ENCODE measurements at regions not wholly inside any gene's neighbourhood (a gene's known extent, or its start where the extent isn't known, plus 50 kb on each side); places are given as distances from the start of the nearest gene placed in this dataset.

DNA sequence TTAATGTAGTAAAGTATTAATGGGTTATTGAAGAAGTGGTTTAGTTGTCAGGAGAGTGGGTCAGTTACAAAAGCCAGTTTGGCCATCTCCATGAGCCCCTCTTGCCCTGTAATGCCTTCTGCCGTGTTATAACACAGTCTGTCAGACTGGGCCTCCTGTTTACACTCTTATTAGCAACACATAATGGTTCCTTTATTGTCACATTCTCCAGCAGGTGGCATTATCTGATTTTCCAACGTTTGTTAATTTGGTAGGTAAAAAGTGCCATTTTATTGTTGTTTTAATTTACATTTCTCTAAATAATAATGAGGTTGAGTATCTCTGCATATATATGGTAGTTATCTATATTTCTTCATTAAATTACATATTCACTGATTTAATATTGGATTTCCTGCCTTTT is 560.8 kb downstream of the FGF13 start:
- TF ChIP-seq EP300 (IDR thresholded peaks at IDR 0.05) (no peak), NFE2L2 (conservative IDR thresholded peaks at IDR 0.05; ENCODE audit: low read length) (no peak), RAD21 (conservative IDR thresholded peaks at IDR 0.05 in 1 of 2, IDR thresholded peaks at IDR 0.05 in 1 of 2) (no peak), JUN (IDR thresholded peaks at IDR 0.05) (no peak), CBX8 (IDR thresholded peaks at IDR 0.05) (no peak), RNF2 (IDR thresholded peaks at IDR 0.05; ENCODE audit: borderline replicate concordance, low read depth) (no peak), CHD4 (IDR thresholded peaks at IDR 0.05; ENCODE audit: borderline replicate concordance) (no peak), FOSB (CRISPR knock-in tag; IDR thresholded peaks at IDR 0.05) (no peak), KDM5A (IDR thresholded peaks at IDR 0.05) (no peak), ESRRA (IDR thresholded peaks at IDR 0.05; ENCODE audit: borderline replicate concordance, low read length) (no peak), POLR2AphosphoS2 (conservative IDR thresholded peaks at IDR 0.05; ENCODE audit: low read length) (no peak)
- TF ChIP-seq, protein P1, sequence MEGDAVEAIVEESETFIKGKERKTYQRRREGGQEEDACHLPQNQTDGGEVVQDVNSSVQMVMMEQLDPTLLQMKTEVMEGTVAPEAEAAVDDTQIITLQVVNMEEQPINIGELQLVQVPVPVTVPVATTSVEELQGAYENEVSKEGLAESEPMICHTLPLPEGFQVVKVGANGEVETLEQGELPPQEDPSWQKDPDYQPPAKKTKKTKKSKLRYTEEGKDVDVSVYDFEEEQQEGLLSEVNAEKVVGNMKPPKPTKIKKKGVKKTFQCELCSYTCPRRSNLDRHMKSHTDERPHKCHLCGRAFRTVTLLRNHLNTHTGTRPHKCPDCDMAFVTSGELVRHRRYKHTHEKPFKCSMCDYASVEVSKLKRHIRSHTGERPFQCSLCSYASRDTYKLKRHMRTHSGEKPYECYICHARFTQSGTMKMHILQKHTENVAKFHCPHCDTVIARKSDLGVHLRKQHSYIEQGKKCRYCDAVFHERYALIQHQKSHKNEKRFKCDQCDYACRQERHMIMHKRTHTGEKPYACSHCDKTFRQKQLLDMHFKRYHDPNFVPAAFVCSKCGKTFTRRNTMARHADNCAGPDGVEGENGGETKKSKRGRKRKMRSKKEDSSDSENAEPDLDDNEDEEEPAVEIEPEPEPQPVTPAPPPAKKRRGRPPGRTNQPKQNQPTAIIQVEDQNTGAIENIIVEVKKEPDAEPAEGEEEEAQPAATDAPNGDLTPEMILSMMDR (IDR thresholded peaks at IDR 0.05), result no peak

All from A549 (cell line).